Small intestine (tissue), 7 donors: ENCODE measurements at regions not wholly inside any gene's neighbourhood (a gene's known extent, or its start where the extent isn't known, plus 50 kb on each side); places are given as distances from the start of the nearest gene placed in this dataset.
"Not testable (repeated sequence)": the region's sequence is repeated elsewhere in the genome, so short reads cannot be mapped to it uniquely, and the experiment has no call there.

ENCODE experiments used
- DNase-seq, 2 donors: peaks; one replicate each; pipeline versions ENCODE4 v3.0.0 to v3.0.0-alpha.2; 2013
- FAIRE-seq: peaks from 2 replicates; lab custom pipeline; 2012; peaks lifted over from hg19 to GRCh38; lab: Jason Lieb, UNC
- H3K27ac ChIP-seq, 3 donors: one replicate each; pipeline ENCODE4 v1.5.1; 2013; ENCODE audit warnings: low read length in 2 of 3, mild to moderate bottlenecking in 2 of 3, control low read depth in 1 of 3, inconsistent platforms in 1 of 3, low read depth in 1 of 3, moderate library complexity in 1 of 3
- H3K27me3 ChIP-seq, 3 donors: one replicate each; pipeline ENCODE4 v1.6.1; 2013; ENCODE audit warnings: low read length in 3 of 3, inconsistent platforms in 1 of 3; ENCODE audit not compliant: control insufficient read depth in 3 of 3, insufficient read depth in 3 of 3
- H3K36me3 ChIP-seq, 3 donors: one replicate each; pipeline ENCODE4 v1.6.1; 2013; ENCODE audit warnings: low read length in 3 of 3, inconsistent platforms in 1 of 3, low read depth in 1 of 3, mild to moderate bottlenecking in 1 of 3, moderate library complexity in 1 of 3; ENCODE audit not compliant: control insufficient read depth in 3 of 3, insufficient read depth in 2 of 3
- H3K4me1 ChIP-seq, 3 donors: one replicate each; pipeline ENCODE4 v1.6.1; 2013; ENCODE audit warnings: low read length in 2 of 3, inconsistent platforms in 1 of 3, low read depth in 1 of 3, mild to moderate bottlenecking in 1 of 3, moderate library complexity in 1 of 3; ENCODE audit not compliant: control insufficient read depth in 3 of 3, insufficient read depth in 2 of 3
- H3K4me3 ChIP-seq, 3 donors: one replicate each; pipeline ENCODE4 v1.5.1; 2013; ENCODE audit warnings: low read length in 3 of 3, control low read depth in 1 of 3, inconsistent platforms in 1 of 3, low read depth in 1 of 3, mild to moderate bottlenecking in 1 of 3, moderate library complexity in 1 of 3
- H3K9me3 ChIP-seq, 2 donors: one replicate each; pipeline ENCODE4 v1.6.1; 2013; ENCODE audit warnings: low read depth in 1 of 2, low read length in 1 of 2; ENCODE audit not compliant: control insufficient read depth in 2 of 2, insufficient read depth in 1 of 2
- WGBS, 3 donors: extraction: QIAGEN DNeasy Blood & Tissue Kit; methylation state at CpG; one replicate each; pipeline ENCODE4 v1.1.7; 2013; 5-methylcytosine and 5-hydroxymethylcytosine counted together
- donor health status: healthy with polysubstance abuse.
- donor health status: control.
- donor health status: control.
- donor health status: Bipolar disorder and iron deficiency.
- donor health status: healthy.

GRCh38 chr13:78047151-78047550, 128.5 kb upstream of the EDNRB start:
- Histone ChIP-seq H3K27me3 (no peaks in the 10 kb centered on the region), H3K4me3 (no peak overlapping the region), H3K27ac (no peak overlapping the region), H3K9me3 (no peaks in the 10 kb centered on the region), H3K36me3 (no peaks in the 10 kb centered on the region), H3K4me1 (no peaks in the 10 kb centered on the region)
- 88 to 96% (median 96%) methylated on average over 1 of the region's 1 CpG for WGBS, 3 donors
- FAIRE-seq (no peak), DNase-seq (no peak)

- no peaks in the 10 kb centered on the region for H3K4me1 ChIP-seq
- FAIRE-seq (no peak), DNase-seq (no peak)
- no peaks in the 10 kb centered on the region for H3K36me3 ChIP-seq
- no peaks in the 10 kb centered on the region for H3K9me3 ChIP-seq
- H3K4me3 ChIP-seq = no peak overlapping the region
- H3K27ac ChIP-seq = no peak overlapping the region
- H3K27me3 ChIP-seq = no peaks in the 10 kb centered on the region
- WGBS, 3 donors = 25 to 38% (median 31%) methylated on average over 2 of the region's 2 CpGs
These were observed 127.7 kb upstream of the EDNRB start for GRCh38 chr13:78046331-78046730.

DNA sequence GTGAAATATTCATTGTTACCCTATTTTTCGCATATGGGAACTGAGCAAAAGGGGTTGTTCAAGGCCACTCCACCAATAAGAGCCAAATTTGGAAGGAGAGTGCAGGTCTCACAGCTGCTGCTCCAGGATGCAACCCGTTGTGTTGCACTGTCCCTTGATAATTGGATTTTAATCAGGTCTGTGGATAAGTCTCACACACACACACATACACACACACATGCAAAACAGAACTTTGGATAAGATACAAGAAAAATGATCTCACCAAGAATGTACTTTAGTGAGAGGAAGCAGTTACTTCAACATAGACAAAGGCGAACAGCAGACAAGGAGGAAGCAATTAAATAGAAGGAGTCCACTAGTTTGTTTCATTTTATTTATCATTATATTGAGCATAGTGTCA, 127.3 kb upstream of the EDNRB start:
- H3K9me3 ChIP-seq = no peaks in the 10 kb centered on the region
- DNase-seq (no peak), FAIRE-seq (no peak)
- H3K27me3 ChIP-seq = no peaks in the 10 kb centered on the region
- no peak overlapping the region for H3K27ac ChIP-seq
- whole genome bisulfite sequencing, 3 donors = 39 to 46% (median 44%) methylated on average over 3 of the region's 3 CpGs
- no peaks in the 10 kb centered on the region for H3K4me1 ChIP-seq
- H3K36me3 ChIP-seq = no peaks in the 10 kb centered on the region
- no peak overlapping the region for H3K4me3 ChIP-seq

DNA sequence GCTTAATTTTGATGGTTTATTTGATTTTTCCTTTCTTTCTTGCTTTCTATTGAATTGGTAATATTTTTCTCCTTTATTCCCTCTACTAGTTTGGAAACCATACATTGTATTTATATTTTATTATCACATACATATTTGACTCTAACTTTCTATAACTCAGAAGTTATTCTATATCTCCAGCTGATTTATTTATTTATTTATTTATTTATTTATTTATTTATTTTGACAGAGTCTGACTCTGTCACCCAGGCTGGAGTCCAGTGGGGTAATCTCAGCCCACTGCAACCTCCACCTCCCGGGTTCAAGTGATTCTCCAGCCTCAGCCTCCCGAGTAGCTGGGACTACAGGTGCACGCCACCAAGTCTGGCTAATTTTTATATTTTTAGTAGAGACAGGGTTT, 122.7 kb upstream of the EDNRB start:
- not testable (repeated sequence) for H3K4me1 ChIP-seq, H3K27ac ChIP-seq, H3K9me3 ChIP-seq, H3K36me3 ChIP-seq, FAIRE-seq, H3K27me3 ChIP-seq, DNase-seq, H3K4me3 ChIP-seq
- WGBS, 3 donors = 90 to 95% (median 91%) methylated on average over 3 of the region's 3 CpGs

GRCh38 chr13:78040205-78040830, 121.7 kb upstream of the EDNRB start:
- FAIRE-seq = no peak
- 83 to 85% (median 83%) methylated on average over 4 of the region's 4 CpGs for WGBS, 3 donors
- H3K9me3 ChIP-seq = no peaks in the 10 kb centered on the region

DNA sequence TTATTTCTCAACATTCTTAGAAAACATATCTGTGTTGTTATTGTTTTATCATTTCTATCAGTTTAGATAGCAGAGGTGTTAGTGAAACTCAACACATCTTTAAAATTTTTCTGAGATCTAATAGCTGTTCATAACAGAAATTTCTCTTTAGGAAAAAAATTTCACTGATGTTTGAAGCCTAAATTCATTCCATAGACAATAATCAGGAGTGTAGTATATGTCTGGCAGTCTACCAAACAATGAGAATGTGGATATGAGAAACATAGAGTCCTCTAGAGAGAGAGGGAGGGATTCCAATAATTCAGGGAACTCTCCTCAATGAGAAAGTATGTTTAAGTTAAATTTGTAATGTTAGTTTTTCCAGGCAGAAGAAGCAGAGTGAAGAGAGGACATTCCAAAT, 118.2 kb upstream of the EDNRB start:
- DNase-seq (no peak), FAIRE-seq (no peak)
- no peaks in the 10 kb centered on the region for H3K36me3 ChIP-seq
- no peaks in the 10 kb centered on the region for H3K9me3 ChIP-seq
- H3K4me1 ChIP-seq = no peaks in the 10 kb centered on the region
- no peaks in the 10 kb centered on the region for H3K27me3 ChIP-seq
- H3K4me3 ChIP-seq = no peak overlapping the region
- H3K27ac ChIP-seq = no peak overlapping the region

More at GRCh38 chr13:78040205-78040830, 121.7 kb upstream of the EDNRB start:
- Histone ChIP-seq H3K36me3 (no peaks in the 10 kb centered on the region), H3K4me3 (no peak overlapping the region), H3K27ac (no peak overlapping the region), H3K27me3 (no peaks in the 10 kb centered on the region), H3K4me1 (no peaks in the 10 kb centered on the region)
- no peak for DNase-seq

DNA sequence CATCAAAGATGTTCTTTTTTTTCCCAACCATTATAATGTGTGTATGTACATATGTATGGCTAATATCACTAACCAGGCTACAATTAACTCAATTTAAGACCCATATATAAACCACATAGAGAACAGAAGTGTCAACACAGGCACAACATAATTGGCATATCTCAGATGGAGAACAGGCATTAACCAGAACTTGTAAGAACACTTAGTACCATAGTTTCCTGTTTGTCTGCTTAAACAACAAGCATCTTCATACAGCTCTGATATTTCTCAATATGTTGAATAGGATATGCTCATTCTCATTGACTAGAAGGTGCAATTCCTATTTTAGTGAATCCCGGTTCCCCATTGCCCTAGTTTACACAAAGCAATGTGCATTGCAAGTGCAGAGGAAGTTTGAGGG, 116.9 kb upstream of the EDNRB start:
- Histone ChIP-seq H3K9me3 (no peaks in the 10 kb centered on the region), H3K4me3 (no peak overlapping the region), H3K27ac (no peak overlapping the region), H3K36me3 (no peaks in the 10 kb centered on the region), H3K4me1 (no peaks in the 10 kb centered on the region), H3K27me3 (no peaks in the 10 kb centered on the region)
- 70 to 83% (median 82%) methylated on average over 1 of the region's 1 CpG for WGBS, 3 donors
- no peak for FAIRE-seq
- no peak for DNase-seq

DNA sequence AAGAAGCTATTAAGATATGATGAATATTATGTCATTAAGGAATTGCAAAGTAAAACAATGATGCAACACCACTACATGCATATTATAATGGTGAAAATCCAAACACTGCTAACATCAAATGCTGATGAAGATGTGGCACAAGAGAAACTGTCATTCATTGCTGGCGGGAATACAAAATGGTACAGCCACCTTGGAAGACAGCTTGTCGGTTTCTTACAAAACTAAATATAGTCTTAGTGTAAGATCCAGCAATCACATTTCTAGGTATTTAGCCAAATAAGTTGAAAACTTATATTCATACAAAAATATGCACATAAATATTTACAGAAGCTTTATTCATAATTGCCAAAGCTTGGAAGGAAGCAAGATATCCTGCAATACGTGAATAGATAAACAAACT, 114.9 kb upstream of the EDNRB start:
- Histone ChIP-seq H3K36me3 (no peaks in the 10 kb centered on the region), H3K27me3 (no peaks in the 10 kb centered on the region), H3K4me3 (no peak overlapping the region), H3K9me3 (no peaks in the 10 kb centered on the region), H3K4me1 (no peaks in the 10 kb centered on the region), H3K27ac (no peak overlapping the region)
- WGBS, 3 donors = 54 to 65% (median 57%) methylated on average over 3 of the region's 3 CpGs
- no peak for DNase-seq
- no peak for FAIRE-seq

GRCh38 chr13:78032132-78032531, 113.5 kb upstream of the EDNRB start:
- H3K27me3 ChIP-seq = no peaks in the 10 kb centered on the region
- no peak overlapping the region for H3K4me3 ChIP-seq
- H3K36me3 ChIP-seq = no peaks in the 10 kb centered on the region
- FAIRE-seq (no peak), DNase-seq (no peak)
- H3K9me3 ChIP-seq = no peaks in the 10 kb centered on the region
- H3K27ac ChIP-seq = no peak overlapping the region
- H3K4me1 ChIP-seq = no peaks in the 10 kb centered on the region
